ENCODE measurements at regions not wholly inside any gene's neighbourhood (a gene's known extent, or its start where the extent isn't known, plus 50 kb on each side); places are given as distances from the start of the nearest gene placed in this dataset.

DNA sequence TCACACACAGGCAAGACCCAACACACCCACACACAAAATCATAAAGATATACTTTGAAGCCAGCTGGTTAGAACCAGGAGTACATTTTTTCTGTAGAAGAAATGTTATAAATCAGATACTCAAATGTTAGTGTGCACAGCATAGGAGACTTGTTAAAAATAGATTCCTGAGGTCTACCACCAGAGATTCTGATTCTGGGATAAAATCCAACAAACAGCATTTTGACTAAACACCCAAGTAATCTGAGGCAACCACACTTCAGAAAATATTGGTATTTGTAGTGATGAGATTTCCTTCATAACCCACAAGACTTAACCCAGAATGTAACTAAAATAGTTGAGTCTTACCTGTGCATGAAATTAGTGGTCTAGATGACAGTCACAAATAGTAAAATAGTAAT, 301.8 kb downstream of the HNRNPD start:
- no peak for DNase-seq

DNA sequence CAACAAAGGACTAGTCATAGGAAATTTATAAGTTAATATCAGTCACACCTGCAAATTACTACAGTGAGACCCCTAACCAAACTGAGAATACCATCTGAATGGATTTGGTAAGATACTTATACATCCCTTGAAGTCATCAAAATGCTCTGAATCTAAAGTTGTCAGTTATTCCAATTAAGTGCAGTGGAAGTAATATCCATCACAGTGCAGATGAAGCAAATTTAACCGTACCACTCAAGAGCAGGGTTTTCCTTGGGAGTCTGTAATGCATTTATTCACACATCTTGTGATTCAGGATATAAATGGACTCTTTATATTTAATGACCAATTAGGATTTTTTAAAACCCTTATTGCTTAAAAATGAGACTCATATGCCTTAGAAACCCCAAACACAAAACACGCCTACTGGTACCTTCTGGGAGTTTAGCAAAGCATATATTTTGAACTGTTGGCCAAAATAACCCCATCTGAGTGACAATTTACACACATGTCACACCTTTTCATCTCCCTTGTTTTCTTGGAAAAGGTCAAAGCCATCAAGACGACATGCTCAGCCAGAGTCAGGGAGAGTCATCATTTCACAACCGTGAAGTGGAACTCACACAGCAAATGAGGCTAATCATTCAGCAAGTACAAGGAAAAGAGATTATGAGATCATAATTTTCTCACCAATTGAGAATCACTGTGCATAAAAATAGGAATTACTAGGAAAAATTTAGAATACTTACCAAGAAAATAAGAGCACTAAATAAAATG, 303.7 kb downstream of the HNRNPD start:
- no peak for DNase-seq

DNA sequence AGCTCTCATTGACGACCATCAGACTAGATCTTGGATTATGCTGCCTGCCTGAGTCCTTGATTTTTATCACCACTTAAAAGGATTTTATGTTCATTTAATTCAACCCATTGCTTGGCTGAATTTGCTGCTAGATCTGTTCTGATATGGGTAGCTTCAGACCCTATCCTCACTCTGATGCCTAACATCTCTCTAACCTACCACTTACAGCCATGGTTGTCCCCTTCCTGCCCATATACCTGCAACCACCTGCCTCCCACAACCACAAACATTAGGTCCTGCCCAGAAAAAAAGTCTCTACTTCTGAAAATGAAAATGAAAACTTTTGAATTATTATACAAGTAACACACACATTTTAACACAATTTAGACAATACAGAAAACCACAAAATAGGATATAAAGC, 310.8 kb downstream of the HNRNPD start:
- DNase-seq: no peak

DNA sequence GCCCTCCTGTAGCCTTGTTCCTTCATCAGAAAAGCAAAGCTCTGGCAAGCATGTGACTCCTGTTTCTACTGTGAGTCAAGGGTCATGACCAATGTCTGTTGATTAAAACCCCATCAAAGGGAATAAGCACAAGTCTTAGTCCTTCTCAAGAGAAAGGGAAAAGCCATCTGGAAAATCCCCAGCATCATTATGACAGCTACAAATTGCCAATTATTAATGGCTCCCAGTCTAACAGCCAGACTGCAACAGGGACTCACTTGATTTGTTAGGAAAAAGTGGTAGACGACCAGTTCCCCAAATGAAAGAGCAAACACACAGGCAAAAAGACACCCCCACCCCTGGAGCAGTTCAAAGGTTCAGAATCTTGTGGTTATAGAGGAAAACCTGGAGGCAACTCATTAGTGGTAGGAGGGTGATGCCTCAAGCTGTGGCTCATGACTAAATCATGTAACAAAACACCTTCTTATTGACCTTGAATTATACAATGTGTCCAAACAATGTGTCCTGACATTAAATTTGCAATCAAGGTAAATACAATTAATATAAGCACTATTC, 315.7 kb downstream of the HNRNPD start:
- no peak for DNase-seq

DNA sequence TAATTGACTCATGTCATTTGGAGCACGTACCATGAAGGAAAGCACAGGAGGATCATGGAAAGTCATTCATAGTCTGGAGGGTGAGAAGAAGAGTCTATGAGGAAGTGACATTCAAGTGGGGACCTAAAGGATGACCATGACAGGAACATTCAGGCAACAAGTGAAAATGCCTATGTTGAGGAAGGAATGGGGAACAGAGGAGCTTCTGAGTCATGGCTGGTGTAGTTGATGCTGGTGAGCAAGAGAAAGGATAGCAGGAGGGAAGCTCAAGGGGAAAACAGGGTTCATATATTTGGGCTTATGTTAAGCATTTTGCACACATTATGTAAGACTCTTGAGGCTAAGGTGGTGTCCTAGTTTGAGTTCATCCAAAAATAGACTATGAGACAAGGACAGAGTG, 318.6 kb downstream of the HNRNPD start:
- no peak for DNase-seq

DNA sequence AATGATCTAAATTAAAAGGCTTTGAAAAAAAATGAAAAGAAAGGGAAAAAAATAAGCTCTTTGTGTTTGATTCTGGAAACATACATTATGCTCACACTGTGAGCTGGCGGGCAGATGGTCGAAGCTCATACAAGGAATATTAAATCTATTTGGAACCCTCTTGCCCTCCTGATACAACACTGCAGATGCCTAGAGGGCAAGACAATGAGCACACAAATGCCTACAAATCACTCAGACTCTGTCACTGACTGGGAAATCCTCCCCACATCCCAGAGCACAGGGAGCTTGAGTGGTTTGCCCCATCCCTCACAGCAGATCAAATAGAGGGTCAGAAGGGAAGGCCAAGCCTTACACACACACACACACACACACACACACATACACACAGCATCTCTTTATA, 320.4 kb downstream of the HNRNPD start:
- no peak for DNase-seq

DNA sequence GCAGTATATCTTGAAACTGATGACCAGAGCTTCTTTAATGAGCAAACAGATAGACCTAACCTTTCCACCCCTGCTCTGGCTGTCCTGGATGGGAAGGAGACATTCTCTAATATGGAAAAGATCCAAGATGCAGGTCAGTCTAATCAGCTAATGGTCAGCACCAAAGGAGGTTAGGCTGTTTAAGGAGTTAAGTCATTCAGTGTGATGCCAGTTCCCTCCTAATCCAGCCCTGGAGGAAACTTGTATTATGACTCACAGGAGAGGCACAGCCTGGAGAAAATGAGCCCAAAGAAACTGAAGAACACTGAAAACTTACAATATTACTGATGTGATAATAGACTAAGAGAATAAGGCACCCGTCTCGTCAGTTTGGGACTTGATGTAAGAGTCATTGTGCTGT, 323.0 kb downstream of the HNRNPD start:
- no peak for DNase-seq

DNA sequence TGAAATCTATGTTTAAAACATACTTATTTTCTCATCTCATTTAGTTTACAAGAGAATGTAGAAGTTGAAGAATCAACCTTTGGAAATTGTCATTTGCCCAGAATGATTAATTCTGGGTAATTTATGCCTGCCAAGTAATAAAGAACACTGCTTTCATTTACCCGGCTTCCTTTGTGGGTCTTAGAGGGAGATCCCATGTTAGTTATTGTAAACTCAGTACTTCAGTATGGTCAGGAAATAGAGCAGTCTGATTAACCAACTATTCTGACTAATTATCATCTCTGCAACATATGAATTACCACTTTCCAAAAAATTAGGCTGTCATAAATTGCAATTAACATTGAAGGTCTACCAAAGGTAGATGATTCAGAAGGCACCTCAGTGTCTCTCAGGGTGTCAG, 324.5 kb downstream of the HNRNPD start:
- no peak for DNase-seq

DNA sequence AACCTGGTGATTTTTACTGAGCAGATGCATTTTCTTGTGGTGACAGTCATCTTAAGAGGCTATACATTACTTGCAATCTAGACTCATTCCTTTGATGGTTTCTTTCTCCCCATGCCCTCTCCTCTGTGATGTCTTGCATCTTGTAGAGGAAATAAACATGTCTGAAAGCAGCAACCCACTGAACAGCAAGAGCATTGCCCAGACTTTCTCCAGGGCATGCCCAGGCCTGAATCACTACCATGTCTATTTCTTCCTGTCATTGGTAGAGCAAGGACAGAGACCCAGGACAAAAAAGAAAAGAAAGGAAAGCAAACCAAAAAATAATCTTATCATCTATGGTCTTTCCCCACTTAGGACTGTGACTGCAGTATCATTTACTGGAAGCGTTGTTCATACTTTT, 326.1 kb downstream of the HNRNPD start:
- DNase-seq: no peak

DNA sequence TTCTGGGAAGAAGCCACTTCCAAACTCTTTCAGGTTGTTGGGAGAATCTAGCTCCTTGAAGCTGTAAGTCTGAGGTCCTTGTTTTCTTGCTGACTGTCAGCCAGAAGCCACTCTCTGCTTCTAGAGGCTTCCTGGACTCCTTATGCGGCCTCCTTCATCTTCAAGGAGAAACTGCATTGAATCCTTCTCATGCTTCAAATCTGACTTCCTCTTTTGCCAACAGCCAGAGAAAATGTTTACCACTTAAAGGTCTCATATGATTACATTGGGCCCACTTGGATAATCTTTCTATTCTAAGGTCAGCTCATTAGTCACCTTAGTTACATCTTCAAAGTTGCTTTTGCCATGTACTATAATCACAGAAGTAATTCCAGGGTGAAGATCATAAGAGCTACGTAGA, 327.0 kb downstream of the HNRNPD start:
- no peak for DNase-seq

DNA sequence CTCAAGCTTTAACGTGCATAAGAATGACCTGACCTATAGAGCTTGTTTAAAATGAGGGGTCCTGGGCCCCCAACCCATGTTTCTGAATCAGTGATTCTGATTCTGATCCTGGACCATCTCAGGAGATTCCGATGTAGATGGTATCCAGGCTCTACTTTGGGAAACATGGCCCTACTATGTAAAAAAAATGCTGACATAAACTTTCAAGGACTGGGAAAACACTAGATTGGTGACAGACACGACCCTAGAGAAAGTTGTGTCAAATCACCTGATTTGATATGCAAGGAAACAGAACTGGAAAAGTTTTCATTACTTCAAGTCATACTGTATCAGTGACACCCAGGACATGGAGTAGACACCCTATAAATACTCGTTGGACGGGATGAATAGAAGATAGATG, 328.5 kb downstream of the HNRNPD start:
- DNase-seq: no peak

DNA sequence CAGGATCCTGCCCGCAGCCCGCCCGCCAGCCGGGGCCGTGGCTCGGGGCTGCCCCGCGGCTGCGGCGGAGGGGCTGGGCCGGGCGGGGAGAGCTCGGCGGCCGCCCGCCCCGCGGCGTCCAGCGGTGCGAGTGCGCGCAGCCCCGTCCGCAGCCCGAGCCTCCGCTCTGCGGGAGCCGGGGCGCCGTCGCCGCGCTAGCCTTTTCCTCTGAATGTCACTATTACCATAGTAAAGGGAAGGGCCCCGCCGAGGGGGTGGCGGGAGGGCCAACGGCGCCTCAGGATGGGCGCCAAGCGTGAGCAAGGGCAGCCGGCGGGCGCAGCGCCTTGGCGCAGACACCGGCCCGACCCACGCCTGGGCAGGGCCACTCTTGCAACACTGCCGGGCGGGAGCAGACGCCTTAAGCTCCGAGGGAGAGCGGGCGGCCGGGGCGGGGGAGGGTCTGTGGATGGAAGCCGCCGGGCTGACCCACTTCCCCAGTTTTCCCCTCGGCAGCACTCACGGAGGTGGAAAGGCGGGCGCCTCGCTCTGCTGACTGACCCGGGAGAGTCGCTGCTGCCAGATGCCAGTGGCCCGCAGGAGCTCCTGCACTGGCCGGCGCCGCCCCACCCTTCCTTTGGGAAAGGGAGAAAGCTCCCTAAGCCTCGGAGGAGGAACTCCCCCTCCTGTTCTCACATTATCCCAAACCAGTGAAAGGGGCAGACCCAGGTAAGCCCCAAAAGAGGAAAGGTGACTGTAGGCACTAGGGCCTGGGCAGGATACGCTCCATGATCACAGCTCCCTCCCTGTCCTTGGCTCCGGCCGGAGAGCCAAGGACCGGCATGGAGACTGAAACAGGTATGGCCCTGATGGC, 329.4 kb downstream of the HNRNPD start:
- peak; percentile 3 for DNase-seq

DNA sequence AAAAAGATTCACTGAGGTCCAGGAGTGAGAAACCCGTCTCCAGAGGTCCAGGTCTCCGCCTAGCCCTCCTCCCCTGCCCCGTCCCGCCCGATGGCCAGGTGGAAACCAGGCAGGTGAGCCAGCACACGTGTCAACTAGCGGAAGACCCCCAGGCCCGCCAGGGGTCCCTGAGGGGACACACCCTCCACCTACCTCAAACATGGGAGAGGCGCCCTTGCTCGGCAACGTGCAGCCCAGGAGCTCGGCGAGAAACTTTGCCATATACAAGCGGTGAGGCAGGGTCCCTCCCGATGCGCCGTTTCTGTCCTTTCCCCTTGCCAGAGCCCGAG, 330.0 kb downstream of the HNRNPD start:
- DNase-seq: no peak

DNA sequence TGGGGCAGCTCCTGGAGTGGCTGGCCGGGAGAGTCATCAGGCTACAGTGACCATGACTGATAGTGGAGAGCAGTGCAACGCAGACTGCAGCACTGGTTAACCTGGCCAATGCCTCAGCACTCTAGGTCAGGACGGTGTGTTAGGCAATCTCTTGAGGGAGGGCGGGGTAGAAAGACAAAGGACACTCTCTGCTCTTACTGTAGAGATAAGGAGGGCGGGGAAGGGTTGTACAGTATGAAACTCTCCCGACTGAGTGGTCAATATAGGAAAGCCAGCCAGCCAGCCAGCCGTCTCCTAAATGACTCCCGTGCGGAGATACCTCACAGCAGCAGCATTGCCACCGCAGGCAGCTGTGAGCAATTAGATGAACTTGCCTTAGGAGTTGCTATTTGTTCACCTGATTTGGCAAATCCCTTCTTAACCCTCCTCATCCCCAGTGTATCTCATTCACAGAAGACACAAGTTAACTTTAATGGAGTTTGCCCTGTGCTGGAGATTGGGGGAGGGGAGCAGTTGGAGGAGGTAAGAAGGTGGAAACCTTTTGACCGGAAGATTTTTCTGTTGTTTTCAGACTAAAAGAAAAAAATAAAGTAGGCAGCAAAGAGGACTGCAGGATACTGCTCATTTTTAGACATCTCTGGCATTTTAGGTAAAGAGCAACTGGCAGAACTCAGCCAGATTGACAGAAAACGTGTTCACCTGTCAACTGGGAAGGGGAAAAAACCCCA, 330.5 kb downstream of the HNRNPD start:
- DNase-seq: no peak

DNA sequence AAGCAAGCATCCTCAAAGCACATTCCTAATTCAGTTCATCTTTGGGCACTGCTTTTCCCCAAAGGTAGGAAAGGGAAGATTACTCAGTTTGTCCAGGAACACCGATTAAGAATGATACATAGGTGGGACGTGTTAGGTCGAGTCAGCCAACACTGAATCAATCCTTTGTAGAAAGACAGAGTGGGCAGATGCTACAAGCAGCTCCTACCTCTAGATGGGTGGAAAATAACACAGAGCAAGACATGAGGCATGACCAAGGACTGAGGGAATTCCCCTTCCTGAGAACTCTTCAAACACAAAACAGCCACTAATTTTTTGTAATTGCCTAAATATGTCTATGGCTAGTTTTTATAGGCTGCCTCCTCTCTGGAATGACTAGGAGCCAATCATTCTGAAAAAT, 331.7 kb downstream of the HNRNPD start:
- no peak for DNase-seq

DNA sequence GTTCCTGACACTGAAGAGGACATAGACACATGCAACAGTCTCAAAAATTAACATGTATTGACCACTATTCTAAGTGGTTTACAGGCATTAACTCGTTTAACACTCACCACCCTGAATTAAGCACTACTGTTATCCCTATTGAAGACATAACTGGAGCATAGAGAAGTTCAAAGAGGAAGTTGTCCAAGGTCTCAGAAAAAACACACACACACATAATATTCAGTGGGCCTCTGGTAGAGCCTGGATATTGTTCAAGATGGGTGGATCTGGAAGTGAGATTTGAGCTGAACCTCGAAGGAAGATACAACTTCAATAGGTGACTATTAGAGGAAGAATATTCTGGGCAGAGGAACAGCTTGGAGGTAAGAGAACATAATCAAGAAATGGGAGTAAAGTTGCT, 334.9 kb downstream of the HNRNPD start:
- DNase-seq: no peak

DNA sequence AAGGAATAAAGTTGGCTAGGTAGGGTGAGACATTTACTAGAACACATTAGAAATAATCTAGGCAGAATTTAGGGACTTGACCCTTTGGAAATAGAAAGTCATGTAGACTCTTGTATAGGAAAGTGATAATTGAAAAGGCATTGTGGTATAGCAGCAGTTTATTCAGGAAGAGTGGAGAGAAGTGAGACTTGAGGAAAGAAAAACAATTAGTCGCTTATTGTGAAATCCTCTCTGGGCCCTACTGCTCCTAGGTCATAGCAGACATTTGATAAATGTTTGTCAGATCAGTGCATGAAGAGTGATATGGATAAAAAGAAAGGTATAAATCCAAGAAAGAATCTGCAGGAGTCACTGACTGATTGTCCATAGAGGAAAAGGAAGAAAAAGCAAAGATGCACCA, 337.6 kb downstream of the HNRNPD start:
- DNase-seq: no peak

DNA sequence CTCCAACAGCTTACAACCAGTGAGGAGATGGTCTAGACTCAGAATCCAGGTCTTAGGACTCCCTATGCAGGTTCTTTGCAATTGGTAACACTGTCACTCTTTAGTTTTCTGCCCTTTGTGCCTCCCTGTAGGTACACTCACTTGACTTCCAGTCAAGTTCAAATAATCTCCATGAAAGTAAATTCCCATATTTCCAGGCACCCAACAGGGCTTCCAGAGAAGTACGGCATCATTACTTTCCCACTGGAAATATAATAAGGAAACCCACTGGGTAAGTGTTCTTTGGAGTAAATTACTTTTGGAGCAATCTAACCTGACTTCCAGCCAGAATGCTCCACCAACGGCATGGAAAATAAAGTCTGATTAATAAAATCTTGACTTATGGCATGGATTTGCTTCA, 338.9 kb downstream of the HNRNPD start:
- DNase-seq: no peak

DNA sequence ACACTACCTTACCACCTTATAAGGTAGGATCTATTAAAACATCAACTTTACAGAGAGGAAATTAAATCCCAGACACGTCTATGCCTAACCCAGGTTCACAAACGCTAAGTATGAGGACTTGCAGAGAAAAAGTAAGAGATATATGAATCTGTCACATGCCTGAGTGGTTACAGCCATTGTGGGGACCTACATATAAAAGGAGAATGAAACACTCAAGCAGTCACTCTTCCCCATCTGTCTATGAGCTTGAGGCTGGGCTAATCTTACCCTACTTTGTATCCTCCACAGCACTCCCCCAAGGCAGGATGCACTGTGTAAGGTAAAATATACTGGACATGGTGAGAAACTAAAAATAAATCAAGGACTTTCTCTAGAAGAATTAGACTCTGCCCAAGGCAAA, 339.9 kb downstream of the HNRNPD start:
- DNase-seq: no peak

DNA sequence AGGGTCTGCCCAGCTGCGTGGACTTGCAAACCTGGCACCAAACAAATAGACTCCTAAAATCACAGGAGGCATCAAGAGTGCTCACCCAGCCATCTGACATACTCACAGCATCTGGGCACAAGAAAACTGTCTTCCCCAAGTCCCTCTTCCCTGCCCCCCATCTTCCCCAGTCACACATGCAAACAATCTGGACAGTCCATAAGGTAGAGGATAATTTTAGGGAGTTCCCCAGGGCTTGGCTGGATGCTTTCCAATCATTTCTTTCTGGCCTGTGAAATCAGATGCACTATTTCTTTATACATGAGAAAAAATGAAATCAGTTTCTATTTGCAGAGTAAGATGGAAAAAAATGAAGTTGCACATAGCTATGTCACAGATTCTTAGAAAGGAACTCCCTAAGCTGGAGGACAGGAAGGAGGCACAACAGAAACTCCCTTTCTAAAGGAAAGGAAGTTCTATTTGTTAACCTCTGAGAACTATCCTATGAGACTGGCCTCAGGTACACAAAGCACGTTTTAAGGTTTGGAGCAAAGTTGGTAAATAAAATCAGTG, 342.3 kb downstream of the HNRNPD start:
- DNase-seq: no peak

DNA sequence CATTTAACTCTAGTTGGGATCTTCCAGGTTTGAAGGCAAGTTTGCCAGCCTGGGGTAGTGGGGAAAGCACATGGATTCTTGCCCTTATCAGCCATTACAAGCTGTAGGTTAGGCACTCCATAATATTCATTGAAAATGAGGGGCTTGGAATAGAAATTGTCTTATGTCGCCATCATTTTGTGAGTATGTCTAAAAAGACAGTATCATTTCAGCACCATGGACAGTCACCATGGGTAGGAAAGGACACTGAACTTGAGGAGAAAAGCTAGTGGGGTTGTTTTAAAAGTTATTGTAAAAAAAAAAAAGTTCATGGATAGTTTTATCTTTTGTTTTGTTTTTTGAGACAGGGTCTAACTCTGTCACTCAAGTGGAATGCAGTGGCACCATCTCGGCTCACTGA, 356.1 kb downstream of the HNRNPD start:
- peak; percentile 17 for DNase-seq

DNA sequence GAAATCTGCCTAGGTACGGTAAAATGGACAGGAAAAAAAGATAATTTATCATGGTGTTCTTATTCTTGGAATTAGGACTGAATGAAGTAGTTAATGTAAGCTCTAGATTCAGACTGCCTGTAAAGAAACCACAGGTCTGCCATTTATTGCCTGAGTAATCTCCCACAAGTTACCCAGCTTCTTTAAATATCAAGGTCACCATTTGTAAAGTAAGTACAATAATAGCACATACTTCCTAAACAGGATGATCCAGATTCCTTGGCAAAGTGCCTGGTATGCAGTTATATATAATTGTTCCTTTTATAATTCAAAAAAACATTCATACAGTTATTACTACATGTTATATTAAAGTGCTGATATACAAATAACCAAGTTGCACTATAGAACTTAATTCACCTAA, 368.6 kb downstream of the HNRNPD start:
- DNase-seq: no peak

DNA sequence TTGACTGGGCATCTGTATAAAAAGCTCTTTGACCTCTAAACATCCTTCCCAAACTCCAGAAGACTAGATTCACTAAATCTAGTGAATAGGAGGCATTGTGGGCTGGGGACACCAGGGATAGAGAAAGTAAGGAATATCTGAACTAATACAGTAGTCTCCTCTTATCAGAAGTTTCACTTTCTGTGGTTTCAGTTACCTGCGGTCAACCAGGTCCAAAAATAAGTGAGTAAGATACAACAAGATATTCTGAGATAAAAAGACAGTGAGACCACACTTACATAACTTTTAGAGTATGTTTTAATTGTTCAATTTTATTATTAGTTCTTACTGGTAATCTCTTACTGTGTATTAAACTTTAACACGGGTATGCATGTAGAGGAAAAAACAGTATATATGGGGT, 376.5 kb downstream of the HNRNPD start:
- no peak for DNase-seq
